GM18868 (cell line): ENCODE measurements at regions not wholly inside any gene's neighbourhood (a gene's known extent, or its start where the extent isn't known, plus 50 kb on each side); places are given as distances from the start of the nearest gene placed in this dataset.

Experiments used
- ATAC-seq: cut with Tn5 transposase; IDR thresholded peaks from one replicate; pipeline ENCODE4 v1.9.1; 2021; ENCODE audit warnings: mild to moderate bottlenecking, moderate library complexity; ENCODE audit not compliant: unreplicated experiment

GRCh38 chr18:77815666-77816338, 566.2 kb downstream of the GALR1 start:
- no peak for ATAC-seq

DNA sequence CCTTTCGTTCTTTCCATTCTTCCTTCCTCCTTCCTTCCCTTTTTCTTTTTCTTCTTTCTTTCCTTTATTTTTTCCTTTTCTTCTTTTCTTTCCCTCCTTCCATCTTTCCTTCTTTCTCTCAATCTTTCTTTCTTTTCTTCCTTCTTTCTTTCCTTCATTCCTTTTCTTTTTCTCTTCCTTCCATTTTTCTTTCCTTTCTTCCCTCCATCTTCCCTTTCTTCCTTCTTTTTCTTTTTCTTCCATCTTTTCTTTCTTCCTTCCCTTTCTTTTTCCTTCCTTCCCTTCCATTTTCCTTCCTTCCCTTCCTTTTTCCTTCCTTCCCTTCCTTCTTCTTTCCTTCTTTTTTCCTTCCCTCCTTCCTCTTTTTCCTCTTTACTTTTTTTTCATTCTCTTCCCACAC, 568.7 kb downstream of the GALR1 start:
- ATAC-seq = no peak

GRCh38 chr18:77820472-77820871, 570.8 kb downstream of the GALR1 start:
- no peak for ATAC-seq

DNA sequence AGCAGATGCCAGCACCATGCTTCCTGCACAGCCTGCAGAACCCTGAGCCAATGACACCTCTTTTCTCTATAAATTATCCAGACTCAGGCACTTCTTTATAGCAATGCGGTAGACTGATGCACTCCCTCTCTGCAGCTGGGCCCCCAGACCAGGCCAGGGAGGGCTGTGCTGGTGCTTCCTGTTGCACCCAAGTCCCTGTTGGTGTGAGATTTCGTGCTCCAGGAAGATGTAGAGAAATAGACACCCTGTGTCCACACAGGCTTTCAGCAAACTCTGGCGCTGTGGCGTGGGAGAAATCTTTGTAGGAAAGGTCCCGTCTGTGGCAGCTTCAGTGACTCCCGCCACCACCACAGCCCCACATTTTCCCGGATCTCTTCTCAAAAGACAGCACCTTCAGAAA, 572.2 kb downstream of the GALR1 start:
- no peak for ATAC-seq

GRCh38 chr18:77822632-77823031, 573.0 kb downstream of the GALR1 start:
- ATAC-seq = no peak

DNA sequence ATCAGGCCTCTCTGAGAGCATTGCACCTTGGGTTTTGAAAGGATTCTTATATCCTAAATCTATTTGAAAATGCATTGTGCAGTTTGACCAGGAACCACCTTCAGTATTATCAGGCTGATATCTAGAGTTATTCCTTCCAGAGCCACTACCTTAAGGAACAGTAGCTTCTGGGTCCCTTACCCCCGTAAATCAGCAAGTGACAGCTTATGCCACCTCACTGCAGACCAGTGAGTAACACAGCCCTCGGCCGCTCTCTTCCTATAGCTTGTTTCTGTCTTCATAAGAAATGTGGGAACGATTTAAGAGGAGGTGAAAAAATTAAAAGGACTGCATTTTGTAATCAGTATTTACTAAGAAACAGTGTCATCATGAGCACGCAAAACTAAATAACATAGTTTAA, 584.2 kb downstream of the GALR1 start:
- ATAC-seq = no peak

GRCh38 chr18:77851802-77852201, 602.2 kb downstream of the GALR1 start:
- no peak for ATAC-seq

- no peak for ATAC-seq
Observed at GRCh38 chr18:77853859-77854258, 604.2 kb downstream of the GALR1 start.

GRCh38 chr18:77857678-77858655, 608.3 kb downstream of the GALR1 start:
- ATAC-seq = no peak

- ATAC-seq = no peak
Observed at GRCh38 chr18:77859634-77860033, 610.0 kb downstream of the GALR1 start.

DNA sequence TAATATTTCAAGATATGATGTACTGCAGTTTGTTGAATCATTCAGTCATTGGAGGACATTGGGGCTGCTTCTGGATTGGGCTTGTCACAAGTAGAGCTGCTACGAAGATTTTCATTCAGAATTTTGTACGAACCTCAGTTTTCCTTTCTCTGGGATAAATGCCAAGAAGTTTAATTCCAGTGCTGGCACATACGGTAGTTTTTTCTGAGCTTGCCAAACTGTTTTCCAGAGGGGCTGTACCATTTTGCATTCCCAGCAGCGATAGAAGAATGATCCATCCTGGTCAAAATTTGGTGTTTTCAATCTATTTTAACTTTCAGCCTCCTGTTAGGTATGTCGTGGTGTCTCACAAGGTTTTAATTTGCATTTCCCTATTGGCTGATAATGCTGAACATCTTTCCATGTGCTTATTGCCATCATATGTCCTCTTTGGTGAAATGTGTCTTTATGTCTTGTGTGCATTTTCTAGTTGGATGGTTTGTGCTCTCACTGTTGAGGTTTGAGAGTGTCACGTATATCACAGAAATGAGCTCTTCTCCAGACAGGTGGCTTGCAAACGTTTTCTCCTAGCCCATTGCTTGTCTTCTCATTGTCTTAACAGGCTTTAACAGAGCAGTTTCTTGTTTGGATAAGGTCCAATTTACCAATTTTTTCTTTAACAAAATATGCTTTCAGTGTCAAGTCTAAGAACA, 612.6 kb downstream of the GALR1 start:
- no peak for ATAC-seq

DNA sequence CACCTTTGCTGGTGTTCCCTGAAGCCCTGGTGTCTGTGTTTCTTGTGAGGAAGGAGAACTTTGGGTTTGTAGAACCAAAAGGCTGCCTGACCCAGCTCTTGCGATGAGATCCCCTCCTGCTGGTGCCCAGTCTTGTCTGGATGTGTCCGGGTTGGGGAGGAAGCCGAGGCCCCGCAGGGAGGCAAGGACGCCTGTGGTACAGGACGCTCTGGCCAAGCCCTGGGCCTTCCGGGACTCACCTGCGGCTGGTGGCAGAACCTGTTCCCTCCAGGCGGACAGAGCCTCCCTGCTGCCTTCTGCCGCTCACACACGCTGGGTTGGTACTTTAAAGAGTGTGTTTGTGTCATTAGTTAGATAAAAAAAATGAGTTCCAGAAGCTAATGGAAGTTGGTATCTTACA, 616.2 kb downstream of the GALR1 start:
- ATAC-seq = no peak

DNA sequence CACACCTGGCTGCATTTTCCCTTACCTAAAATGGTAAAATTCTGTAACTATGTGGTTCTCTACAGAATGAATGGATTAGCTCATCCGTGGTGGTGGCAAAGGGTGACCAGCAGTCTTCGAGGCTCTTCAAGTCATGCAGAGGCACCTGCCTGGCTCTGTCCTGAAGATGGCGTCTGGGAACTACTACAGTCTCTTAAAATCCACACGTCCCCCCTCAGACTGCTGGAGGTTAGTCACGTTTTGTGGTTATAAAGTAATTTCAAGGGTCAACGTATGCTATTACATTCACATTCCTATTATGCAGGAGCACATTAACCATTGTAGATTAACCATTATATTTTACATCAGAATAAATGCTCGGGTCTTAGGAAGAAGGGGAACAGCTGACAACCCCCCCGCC, 616.7 kb downstream of the GALR1 start:
- ATAC-seq = no peak

DNA sequence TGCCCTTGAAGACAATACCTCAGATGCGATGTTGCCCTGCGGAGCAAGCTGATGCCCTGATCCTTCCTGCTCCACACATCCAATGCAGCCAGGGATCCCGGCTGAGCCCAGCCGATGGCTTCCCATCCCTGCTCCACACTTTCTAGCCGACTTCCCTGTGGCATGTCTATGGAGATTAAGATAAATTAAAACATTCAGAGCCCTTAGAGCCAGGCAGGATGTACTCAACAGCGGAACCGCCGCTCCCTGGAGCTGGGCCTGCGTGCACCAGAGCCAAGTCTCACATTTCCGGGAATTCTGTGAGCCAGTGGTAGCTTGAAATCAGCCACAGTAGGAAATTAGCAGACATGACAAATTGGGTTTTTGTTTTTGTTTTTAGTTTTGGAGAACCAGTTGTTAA, 620.6 kb downstream of the GALR1 start:
- ATAC-seq = no peak

- no peak for ATAC-seq
Observed at GRCh38 chr18:77870894-77871293, 621.2 kb downstream of the GALR1 start.

DNA sequence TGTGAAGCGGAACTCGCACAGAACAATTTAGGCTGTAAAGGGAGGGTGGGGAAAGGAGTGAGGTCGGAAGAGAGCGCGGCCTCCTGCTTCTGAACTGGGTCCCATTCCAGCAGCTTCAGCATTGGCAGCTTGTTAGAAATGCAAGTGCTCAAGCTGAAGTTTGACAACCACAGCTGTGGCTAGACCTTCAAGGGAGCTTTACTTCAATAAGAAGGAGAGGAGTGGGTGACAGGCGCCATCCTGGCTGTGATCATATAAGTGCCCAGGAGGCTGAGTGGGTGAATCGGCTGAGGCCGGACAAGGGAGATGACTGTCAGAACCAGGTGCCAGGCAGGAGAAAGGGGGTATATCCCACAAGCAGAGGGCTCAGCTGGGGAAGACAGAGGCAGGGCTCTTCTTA, 622.5 kb downstream of the GALR1 start:
- no peak for ATAC-seq

GRCh38 chr18:77876319-77876865, 626.7 kb downstream of the GALR1 start:
- ATAC-seq = no peak

GRCh38 chr18:77879829-77880228, 630.2 kb downstream of the GALR1 start:
- ATAC-seq = no peak

- no peak for ATAC-seq
Observed at GRCh38 chr18:77884454-77884853, 634.8 kb downstream of the GALR1 start.

GRCh38 chr18:77894060-77894459, 644.4 kb downstream of the GALR1 start:
- ATAC-seq = no peak

- ATAC-seq = no peak
Observed at GRCh38 chr18:77895250-77895649, 645.6 kb downstream of the GALR1 start.
